Esophagus squamous epithelium (tissue), 5 donors: ENCODE measurements at regions not wholly inside any gene's neighbourhood (a gene's known extent, or its start where the extent isn't known, plus 50 kb on each side); places are given as distances from the start of the nearest gene placed in this dataset.

Source experiments
- DNase-seq: peaks from one replicate; lab custom pipeline; 2025; lab: John Stamatoyannopoulos, UW
- H3K27ac ChIP-seq, 4 donors: fragments of 200-600 bp; sonication (generic); one replicate each; pipeline ENCODE4 v1.5.1; 2016 to 2019; ENCODE audit warnings: mild to moderate bottlenecking in 1 of 4
- H3K27me3 ChIP-seq, 4 donors: fragments of 200-600 bp; sonication (generic); 1 replicate in 3 of 4; 2 replicates in 1 of 4; pipeline versions ENCODE4 v1.5.1 to v1.6.0; 2017 to 2021; ENCODE audit warnings: antibody characterized with exemption in 1 of 4
- H3K36me3 ChIP-seq, 3 donors: fragments of 200-600 bp; sonication (generic); one replicate each; pipeline ENCODE4 v1.5.1; 2016 to 2019
- H3K4me1 ChIP-seq, 3 donors: fragments of 200-600 bp; sonication (generic); one replicate each; pipeline ENCODE4 v1.5.1; 2017 to 2019
- H3K4me3 ChIP-seq, 4 donors: fragments of 200-600 bp; sonication (generic); 1 replicate in 3 of 4; 2 replicates in 1 of 4; pipeline ENCODE4 v1.5.1; 2016 to 2019; ENCODE audit warnings: mild to moderate bottlenecking in 2 of 4, moderate library complexity in 1 of 4
- H3K9me3 ChIP-seq, 3 donors: fragments of 200-600 bp; sonication (generic); one replicate each; pipeline ENCODE4 v1.5.1; 2016 to 2019
- POLR2A ChIP-seq, 4 donors: fragments of 450-650 bp; IDR thresholded peaks; one replicate each; pipeline ENCODE4 v1.6.1; 2017; ENCODE audit warnings: antibody characterized with exemption in 4 of 4, mild to moderate bottlenecking in 4 of 4, moderate library complexity in 3 of 4
- WGBS, 2 donors: methylation state at CpG; one replicate each; pipeline ENCODE4 v1.1.5; 2018; 5-methylcytosine and 5-hydroxymethylcytosine counted together
- intact Hi-C: fragments of 100-400 bp; cut with DNase I; formaldehyde crosslinking; loops from one replicate; pipeline ENCODE4 v1.15.0; 2022
- TF ChIP-seq, protein P1 (sequence below), 6 experiments: fragments of 450-650 bp in 4 of 6; fragments of 200-600 bp in 2 of 6; sonication (generic) in 2 of 6; IDR thresholded peaks; one replicate each; pipeline ENCODE4 v1.5.1; 2016 to 2019; ENCODE audit warnings: antibody characterized with exemption in 6 of 6, mild to moderate bottlenecking in 4 of 6, moderate library complexity in 4 of 6
- donor health status: DM: yes; HTN: yes; CAD: no.

DNA sequence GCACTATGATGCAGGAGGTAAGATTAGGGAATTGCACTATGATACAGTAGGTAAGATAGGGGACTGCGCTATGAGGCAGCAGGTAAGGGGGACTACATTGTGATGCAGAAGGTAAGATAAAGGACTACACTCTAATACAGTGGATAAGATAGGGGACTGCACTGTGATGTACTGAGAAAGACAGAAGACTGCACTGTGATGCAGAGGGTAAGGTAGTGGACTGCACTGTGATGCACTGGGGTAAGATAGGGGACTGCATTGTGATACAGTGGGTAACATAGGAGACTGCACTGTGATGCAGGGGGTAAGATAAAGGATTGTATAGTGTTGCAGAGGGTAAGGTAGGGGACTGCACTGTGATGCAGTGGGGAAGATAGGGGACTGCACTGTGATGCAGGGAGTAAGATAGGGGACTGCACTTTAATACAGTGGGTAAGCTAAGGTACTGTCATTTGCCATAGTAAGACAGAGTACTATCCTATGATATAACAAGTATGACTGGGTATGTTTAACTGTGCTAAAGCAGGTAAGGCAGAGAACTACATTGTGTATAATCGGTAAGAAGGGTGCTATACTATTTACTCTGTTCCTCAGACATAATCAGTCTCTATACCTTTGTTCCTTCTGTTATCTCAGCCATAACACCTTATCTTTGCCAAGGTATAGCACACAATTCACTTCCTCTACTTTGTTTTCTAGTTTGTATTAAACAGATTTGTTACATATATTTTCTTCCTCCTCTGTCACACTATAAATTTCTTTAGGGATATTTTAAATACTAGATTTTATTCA lies 208.5 kb downstream of the BARHL2 start:
- intact Hi-C loops: no loop called here
- WGBS, 2 donors: 62 to 89% methylated on average over 2 of the region's 2 CpGs
- TF ChIP-seq, protein P1, sequence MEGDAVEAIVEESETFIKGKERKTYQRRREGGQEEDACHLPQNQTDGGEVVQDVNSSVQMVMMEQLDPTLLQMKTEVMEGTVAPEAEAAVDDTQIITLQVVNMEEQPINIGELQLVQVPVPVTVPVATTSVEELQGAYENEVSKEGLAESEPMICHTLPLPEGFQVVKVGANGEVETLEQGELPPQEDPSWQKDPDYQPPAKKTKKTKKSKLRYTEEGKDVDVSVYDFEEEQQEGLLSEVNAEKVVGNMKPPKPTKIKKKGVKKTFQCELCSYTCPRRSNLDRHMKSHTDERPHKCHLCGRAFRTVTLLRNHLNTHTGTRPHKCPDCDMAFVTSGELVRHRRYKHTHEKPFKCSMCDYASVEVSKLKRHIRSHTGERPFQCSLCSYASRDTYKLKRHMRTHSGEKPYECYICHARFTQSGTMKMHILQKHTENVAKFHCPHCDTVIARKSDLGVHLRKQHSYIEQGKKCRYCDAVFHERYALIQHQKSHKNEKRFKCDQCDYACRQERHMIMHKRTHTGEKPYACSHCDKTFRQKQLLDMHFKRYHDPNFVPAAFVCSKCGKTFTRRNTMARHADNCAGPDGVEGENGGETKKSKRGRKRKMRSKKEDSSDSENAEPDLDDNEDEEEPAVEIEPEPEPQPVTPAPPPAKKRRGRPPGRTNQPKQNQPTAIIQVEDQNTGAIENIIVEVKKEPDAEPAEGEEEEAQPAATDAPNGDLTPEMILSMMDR (IDR thresholded peaks at IDR 0.05): no peak
- TF ChIP-seq POLR2A (IDR thresholded peaks at IDR 0.05): no peak

DNA sequence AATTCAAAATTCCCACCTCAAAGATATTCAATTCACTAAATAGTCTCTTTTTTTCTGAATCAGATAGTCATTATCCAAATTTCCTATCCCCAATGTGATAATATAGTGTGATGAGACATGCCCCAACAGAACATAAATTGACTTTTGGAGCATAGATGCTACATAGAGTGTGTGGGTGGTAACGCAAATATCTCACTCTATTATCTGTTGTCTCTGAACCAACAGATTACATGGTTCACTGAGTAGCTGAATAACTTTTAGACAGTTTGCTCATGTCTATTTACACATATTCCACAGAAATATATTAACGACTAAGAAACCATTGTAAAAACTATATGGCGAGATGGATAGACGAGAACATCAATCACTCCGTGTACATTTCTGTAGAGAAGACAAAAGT lies 209.9 kb downstream of the BARHL2 start:
- intact Hi-C loops: no loop called here
- 38 to 51% methylated on average over 5 of the region's 5 CpGs for WGBS, 2 donors
- no peaks in the 10 kb centered on the region for H3K36me3 ChIP-seq
- no peak overlapping the region for H3K4me3 ChIP-seq
- no peaks in the 10 kb centered on the region for H3K27me3 ChIP-seq
- DNase-seq: no peak
- H3K9me3 ChIP-seq: no peaks in the 10 kb centered on the region
- no peak overlapping the region for H3K27ac ChIP-seq
- H3K4me1 ChIP-seq: no peaks in the 10 kb centered on the region
- no peak for TF ChIP-seq POLR2A (IDR thresholded peaks at IDR 0.05)
- TF ChIP-seq, protein P1 (IDR thresholded peaks at IDR 0.05): no peak

More for the DNA sequence above, 208.5 kb downstream of the BARHL2 start:
- H3K27me3 ChIP-seq: no peaks in the 10 kb centered on the region
- DNase-seq: no peak
- no peaks in the 10 kb centered on the region for H3K36me3 ChIP-seq
- H3K27ac ChIP-seq: no peak overlapping the region
- no peak overlapping the region for H3K4me3 ChIP-seq
- no peaks in the 10 kb centered on the region for H3K4me1 ChIP-seq
- H3K9me3 ChIP-seq: no peaks in the 10 kb centered on the region

DNA sequence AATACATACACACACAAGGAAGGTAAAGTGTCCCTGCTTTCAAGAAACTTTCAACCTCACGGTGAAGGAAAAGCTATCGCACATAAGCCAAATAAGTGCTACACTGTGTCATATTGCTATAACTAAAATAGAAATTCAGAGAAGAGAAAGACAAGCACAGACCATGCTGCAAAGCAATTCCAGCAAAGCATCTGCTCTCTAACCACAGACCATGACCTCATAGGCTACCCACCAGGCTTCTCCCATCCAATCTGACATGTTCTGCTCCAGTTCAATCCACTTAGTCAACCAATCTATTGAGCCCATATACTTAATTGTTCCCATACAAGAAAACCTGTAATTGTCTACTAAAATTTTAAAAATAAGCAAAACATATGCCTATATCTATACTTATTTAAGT lies 211.3 kb downstream of the BARHL2 start:
- Histone ChIP-seq H3K36me3 (no peaks in the 10 kb centered on the region), H3K27ac (no peak overlapping the region), H3K4me1 (no peaks in the 10 kb centered on the region), H3K4me3 (no peak overlapping the region), H3K27me3 (no peaks in the 10 kb centered on the region), H3K9me3 (no peaks in the 10 kb centered on the region)
- TF ChIP-seq, protein P1 (IDR thresholded peaks at IDR 0.05): no peak
- no peak for TF ChIP-seq POLR2A (IDR thresholded peaks at IDR 0.05)
- intact Hi-C loops: no loop called here
- DNase-seq: no peak
- WGBS, 2 donors: 93 to 96% methylated on average over 2 of the region's 2 CpGs

DNA sequence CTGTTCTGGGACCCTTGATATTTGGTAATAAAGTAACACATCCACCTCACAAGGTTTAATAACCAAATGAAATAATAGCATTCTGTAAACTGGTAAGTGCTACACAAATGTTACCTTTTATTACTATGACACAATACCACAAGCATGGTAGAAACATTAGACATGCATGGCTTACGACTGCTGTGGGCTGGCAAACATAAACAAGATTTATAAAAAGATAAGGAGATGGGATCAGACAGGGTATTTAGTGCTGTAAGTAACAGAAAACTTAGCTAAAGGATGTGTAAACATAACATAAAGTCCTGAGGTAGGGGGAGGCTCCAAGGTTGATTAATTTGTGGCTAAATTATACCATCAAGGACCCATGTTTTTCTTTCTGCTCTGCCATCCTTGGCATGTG lies 212.6 kb downstream of the BARHL2 start:
- Histone ChIP-seq H3K27ac (no peak overlapping the region), H3K9me3 (no peaks in the 10 kb centered on the region), H3K4me1 (no peaks in the 10 kb centered on the region), H3K4me3 (no peak overlapping the region), H3K27me3 (no peaks in the 10 kb centered on the region), H3K36me3 (no peaks in the 10 kb centered on the region)
- intact Hi-C loops: no loop called here
- DNase-seq: no peak
- WGBS, 2 donors: 55 to 56% methylated on average over 1 of the region's 1 CpG
- TF ChIP-seq, protein P1 (IDR thresholded peaks at IDR 0.05): no peak
- TF ChIP-seq POLR2A (IDR thresholded peaks at IDR 0.05): no peak

DNA sequence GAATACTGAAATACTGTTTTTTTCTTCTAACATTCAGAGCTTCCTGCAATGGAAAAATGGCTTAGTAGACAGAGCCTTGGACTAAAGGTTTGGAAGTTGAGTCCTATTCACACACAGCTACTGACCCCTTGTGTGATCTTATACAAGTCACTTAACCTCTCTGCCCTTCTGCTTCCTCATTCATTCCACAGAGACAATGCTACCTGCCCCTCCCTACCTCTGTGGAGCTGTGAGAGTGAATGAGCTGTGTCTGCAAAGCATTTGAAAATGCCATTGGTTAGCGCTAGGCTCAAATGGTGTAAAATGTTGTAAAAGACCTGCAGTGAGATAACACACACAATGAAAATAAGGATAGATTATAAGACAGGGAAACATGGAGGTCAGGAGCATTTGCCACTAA lies 214.4 kb downstream of the BARHL2 start:
- Histone ChIP-seq H3K36me3 (no peaks in the 10 kb centered on the region), H3K27ac (no peak overlapping the region), H3K9me3 (no peaks in the 10 kb centered on the region), H3K4me1 (no peaks in the 10 kb centered on the region), H3K4me3 (no peak overlapping the region), H3K27me3 (no peaks in the 10 kb centered on the region)
- DNase-seq: no peak
- intact Hi-C loops: no loop called here
- WGBS, 2 donors: 44 to 45% methylated on average over 1 of the region's 1 CpG
- no peak for TF ChIP-seq POLR2A (IDR thresholded peaks at IDR 0.05)
- TF ChIP-seq, protein P1 (IDR thresholded peaks at IDR 0.05): no peak
